GM21717 (cell line): ENCODE measurements at regions not wholly inside any gene's neighbourhood (a gene's known extent, or its start where the extent isn't known, plus 50 kb on each side); places are given as distances from the start of the nearest gene placed in this dataset.

Experiments used
- ATAC-seq: cut with Tn5 transposase; IDR thresholded peaks from one replicate; pipeline ENCODE4 v1.9.1; 2021; ENCODE audit warnings: mild to moderate bottlenecking, moderate library complexity; ENCODE audit not compliant: unreplicated experiment

- no peak for ATAC-seq
Observed at GRCh38 chr22:49554296-49554625, 273.4 kb downstream of the BRD1 start.

DNA sequence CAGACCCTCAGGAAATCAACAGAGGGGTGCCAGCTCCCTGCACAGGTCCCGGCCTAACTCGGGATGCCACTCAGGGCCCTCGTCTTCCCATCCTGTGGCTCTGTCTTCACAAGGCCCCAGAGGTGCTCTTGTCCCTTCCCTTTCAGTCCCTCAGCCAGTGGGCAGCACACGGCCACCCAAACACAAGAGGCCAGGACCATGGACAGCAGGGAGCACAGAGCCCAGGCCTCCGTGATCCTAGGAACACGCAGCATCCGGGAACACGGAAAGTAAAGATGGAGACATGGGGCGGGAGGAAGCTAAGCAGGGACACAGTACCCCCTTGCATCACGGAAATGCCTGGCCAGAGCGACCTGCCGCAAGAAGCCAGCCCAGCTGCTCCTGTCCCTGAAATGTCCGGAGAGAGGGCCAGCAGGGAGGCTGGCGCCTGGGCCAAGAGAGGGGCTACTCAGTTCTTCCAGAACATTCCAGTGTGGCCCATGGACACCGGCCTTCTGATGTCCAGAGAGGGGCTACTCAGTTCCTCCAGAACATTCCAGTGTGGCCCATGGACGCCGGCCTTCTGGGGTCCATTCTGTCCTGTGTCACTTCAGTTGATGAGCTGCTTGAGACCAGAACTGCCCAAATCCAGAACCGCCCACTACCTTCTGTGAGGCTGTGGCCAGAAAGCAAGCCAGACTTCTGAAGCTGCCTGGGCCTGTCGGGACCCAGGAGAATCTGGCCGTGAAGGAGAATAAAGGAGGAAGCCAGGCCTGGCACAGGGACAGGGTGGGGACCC, 274.0 kb downstream of the BRD1 start:
- ATAC-seq, result no peak

GRCh38 chr22:49553076-49553475, 274.6 kb downstream of the BRD1 start:
- ATAC-seq, result no peak

DNA sequence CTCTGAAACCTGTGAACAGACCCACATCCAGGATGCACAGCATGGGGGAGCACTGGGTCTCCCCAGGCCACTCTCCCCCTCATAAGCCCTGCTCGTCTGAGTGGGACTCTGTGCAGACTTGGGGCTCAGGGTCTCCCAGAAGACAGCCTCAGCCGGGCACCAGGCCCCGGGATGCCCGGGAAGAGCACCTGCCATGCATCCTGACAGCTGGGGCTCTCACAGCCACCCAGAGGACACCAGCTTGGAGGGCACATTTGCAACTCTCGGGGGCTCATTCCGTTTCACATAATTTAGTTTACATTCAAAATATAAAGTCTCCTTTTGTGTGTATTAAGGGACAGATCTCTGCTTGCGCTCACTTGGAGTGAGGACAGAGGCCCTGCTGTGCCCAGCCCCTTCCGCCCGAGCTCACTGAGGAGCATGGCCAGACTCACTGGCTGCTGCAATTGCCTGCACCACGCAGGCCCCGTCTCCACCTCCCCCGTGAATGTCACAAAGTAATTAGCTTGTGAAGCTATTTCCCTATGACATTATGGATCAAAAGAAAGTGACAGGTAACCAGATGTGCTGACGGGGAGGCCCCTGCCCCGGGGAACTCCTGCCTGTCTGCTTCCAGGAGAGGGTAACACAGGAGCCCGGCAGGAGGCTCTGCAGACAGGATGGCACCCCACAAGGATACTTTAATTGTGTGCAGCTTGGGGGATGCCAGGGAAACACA, 275.6 kb downstream of the BRD1 start:
- ATAC-seq, result no peak

DNA sequence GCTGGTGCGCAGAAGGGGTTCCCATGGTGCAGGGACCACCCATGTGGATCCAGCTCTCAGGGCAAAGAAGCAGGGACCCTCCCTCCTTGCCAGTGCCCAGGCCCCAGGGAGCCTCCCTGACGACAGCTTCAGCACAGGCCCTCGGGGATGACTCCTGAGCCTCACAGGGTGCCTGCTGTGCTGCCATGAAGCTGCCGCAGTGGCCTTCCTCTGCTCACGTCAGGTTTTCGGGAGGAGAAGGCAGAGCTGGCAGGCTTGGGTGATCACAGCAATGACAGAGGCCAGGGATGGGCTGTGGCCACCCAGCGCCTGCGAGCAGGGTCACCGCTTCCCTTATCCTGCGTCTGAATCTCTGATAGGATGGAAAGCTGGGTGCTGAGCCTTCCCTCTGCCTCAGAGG, 276.2 kb downstream of the BRD1 start:
- ATAC-seq, result no peak

DNA sequence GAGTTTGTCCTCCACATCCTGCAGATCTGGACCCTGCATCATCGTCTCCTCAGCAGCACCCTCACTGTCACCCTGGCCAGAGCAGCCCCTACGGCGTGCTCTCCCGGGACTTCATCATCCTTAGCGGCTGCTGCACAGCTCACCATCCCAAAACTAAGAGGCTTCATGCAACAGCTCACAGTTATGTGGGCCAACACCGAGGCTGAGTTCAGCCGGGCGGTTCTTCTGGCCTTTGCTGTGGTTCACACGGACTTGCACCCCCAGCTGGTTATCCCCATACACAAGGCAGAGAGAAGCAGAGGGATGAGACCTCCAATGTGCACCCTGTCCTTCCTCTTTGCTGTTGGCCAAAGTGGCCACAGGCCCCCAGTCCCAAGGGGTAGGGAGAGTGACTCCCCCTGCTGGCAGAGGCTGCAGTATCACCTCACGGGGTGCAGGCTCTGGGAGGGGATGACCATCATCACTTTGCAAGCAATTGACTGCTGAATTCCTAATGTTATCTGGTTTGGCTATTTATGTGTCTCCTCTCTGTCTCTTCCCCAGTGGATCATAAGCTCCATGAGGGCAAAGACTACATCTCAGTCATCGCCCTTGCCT, 276.8 kb downstream of the BRD1 start:
- ATAC-seq, result no peak

- no peak for ATAC-seq
Observed at GRCh38 chr22:49550141-49550430, 277.6 kb downstream of the BRD1 start.

DNA sequence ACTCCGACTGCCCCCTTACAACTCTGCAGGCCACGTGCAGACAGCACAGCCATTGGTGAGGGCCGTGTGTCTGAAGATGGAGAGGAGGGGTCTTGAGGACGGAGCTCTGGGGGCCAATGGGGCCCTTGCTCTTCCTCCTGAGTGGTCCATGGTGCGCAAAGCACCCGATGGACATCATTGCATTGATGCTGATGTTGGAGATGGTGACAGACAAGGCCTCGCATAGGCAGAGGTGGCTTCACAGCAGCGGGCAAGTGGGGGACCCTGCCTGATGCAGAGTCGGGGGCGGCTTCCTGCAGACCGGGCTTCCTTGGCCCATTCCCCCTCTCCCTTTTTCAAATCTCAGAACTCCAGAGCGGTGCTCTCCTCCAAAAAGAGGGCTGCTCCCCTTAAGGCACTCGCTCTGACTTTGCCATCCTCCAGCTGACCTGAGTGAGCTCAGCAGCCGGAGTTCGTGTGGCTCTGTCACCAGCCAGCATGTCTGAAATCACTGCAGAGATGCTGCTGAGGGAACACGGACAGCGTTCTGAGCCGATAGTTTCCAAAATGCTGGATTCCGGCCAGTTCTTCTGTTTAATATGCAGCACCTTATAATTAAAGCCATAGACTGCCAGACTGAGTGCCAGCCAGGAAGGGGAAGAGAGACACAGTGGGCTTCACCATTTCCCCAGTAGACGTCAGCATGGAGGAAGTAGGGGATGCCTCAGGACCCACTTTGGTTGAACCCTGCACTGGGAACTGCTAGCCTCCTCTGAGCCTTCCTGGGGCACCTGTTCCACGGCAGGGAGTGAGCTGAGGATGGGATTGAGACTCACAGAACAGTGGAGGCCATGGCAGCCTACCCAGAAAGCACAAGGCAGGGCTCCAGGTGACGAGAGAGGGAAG, 278.2 kb downstream of the BRD1 start:
- ATAC-seq, result no peak

DNA sequence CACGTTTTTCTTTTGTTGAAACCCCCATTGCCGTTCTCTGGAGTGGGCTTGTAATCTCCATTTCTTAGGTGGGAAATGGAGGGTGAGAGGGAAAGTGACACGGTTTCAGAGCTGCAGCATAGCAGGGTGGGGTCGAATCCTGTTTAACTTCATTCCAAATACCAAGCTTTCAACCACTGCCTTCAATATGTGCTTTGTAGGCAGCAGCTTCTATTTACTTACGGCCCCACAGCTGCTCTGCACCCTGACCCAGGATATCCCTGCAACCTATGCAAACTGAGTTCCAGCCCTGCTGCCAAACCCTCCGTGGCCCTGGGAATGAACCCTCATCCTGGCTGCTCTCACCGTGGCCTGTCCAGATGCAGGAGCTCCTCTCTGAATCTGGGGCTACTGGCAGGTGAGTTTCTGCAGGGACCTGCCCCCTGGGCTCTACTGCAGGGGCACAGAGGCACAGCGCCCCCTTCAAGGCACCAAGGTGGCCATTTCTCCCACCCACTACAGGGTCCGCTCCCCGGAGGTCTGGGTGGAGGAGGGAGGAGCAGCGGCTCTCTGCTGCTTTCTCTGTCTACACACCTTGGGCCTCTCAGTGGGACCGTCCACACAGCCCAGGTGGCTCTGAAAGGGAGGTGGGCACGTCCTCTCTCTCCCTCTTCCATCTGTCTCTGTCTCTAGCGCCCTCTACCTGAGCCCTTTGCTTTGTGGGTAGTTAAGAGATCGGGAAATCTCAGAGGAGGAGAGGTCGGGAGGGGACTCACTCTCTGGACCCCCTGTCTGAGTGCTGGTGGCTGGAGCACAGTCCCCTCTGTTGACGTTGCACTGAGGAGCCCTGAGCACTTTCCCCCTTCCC, 279.1 kb downstream of the BRD1 start:
- no peak for ATAC-seq

DNA sequence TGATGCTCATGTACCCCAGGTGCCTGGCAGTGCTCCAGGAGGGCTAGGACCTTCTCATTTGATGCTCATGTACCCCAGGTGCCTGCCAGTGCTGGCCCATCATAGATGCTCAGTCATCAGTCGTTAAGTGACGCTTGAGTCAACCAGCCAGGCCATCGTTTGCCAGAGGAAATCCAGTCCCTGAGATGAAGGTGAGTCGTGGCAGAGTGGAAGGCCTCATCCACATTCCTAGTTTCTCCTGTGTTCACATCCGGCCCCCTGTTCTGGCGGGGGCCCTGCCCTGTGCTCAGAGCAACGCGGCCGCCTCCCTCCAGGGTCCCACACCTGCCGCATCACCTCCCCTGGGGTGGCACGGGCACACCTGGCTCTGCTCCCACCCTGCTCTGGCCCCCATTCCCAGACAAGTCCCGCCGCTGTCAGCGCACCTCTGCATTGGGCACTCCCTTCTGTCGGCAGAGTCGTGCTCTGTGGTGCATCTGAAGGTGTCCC, 279.9 kb downstream of the BRD1 start:
- no peak for ATAC-seq

GRCh38 chr22:49546811-49547585, 280.7 kb downstream of the BRD1 start:
- ATAC-seq, result no peak

DNA sequence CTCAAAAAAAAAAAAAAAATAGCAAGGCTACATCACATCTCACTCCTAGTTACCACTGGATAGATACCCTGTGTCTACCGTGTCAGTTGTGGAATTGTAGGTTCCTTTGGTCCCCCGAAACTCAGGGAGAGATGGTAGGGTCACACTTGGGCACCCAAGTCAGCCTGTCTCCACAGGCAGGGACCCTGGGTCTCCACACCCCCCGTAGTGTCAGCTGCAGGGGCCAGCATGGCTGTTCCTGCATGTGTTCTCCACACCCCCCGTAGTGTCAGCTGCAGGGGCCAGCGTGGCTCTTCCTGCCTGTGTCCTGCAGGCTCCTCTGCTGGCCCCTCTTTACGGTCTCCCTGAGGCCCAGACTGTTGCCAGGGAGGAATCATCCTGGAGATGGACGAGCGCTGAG, 282.1 kb downstream of the BRD1 start:
- ATAC-seq, result no peak

DNA sequence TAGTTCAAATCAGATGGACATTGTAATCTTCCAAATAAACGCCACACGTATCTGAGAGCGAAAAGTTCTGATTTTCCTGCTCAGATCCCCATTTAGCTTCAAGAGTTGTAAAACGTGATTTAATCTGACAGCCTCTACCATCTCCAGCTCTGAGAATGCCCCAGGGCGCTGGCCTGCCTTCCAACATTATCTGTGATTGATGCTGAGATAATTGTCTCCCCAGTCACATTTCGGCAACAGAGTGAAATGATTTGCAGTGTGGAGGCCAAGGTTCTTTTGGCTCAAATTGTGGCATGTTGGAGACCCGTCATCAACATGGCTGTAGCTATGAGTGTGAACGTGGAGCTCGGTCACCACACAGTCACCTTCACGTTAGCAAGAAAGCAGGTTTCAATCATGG, 283.4 kb downstream of the BRD1 start:
- ATAC-seq, result no peak

- no peak for ATAC-seq
Observed at GRCh38 chr22:49543876-49544275, 283.8 kb downstream of the BRD1 start.

DNA sequence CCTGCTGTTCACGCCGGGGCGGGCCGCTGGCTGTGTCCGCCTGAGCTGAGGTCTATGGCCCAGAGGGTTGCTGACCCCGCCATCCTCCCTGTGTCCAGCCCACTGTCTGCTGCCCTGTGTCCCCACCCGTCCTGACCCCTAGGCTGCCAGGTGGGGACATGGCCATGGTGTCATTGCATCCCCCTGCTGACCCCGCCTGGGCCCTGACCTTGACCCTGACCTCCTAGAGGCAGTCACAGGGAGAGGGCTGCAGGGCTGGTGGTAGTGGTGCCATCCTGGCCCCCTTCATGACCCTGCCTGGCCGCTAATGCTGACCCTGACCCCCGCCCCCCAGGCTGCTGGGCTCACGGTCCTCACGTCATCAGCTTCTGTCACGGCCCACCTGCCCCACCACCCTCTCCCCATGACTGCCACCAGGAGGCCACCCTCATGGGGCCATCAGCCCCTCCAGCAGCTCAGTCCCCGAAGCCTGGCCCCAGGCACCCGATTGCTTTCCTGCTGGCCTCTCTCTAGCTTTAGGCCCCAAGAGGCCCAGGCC, 285.9 kb downstream of the BRD1 start:
- no peak for ATAC-seq

DNA sequence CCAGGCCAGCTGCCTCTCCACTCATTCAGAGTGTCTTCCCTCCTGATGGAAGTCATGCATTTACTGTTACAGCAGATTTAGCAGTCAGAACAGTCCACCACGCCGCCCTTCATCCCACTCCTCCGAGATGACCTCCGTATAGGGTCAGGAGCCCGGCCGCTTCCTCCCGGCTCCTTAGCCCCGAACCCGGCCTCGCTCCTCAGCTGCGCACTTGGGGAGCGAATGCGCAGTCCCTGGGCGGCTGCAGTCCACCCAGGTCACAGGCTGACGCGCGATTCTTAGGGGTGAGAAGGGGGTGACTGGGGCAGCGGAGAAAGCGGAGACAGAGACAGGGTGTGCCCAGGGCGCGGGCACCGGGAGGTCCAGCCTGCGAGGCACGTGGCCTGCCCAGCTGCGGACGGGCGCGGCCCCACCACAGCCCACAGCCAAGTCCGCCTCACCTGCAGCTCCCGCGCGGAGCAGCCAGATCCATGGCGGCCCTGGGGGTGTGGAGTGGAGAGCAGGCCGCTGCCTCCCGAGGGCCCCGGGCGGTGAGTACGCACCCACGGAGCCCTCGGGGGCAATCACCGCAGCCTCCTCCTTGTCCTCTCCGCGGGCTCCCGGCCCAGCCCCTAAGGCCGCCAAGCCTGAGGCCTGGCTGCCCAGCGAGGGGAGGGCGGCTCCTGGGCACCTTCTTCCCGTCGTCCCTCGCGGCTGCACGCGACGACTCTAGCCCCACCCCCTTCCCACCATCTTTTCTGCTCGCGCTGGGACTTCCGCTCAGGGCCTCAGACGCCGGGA, 286.6 kb downstream of the BRD1 start:
- ATAC-seq, result no peak

DNA sequence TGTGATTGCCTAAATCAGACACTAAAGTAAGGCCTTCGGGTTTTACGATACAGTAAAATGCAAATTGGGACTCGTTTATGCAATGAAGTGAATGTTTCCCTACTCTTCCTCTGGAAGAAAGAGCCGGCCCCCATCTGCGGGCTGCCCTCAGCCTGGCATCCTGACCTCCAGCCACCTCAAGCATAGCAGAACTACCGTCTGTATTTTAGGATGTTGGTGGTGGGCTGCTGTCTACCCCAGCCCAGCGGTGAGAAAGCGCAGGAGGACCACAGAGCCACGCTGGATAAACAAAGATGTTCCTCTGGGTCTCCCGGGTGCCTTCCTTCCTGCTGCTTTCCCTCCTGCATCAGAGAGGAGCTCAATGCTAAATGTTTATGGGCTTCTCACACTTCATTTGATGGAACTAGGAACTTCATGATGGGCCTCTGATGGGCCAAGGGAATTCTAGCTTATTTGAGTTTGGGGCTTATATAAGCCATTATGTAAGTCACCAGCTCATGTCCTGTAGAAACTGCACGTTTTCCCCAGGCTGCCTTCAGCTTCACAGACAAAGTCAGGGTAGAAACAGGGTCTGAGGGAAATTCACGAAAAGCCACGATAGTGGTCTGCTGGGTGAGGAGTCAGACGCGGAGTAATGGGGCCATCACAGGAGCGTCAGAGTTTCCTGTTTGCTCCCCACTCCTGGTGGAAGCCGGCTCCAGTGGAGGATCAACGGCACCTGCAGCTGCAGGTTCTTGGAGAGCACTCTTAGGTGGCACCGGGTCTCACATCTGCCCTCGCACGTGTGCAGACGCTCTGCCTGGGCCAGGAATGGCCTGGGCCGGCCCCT, 287.4 kb downstream of the BRD1 start:
- ATAC-seq, result no peak

- no peak for ATAC-seq
Observed at GRCh38 chr22:49538006-49538405, 289.7 kb downstream of the BRD1 start.
